Keratinocyte (primary cell): ENCODE measurements at regions not wholly inside any gene's neighbourhood (a gene's known extent, or its start where the extent isn't known, plus 50 kb on each side); places are given as distances from the start of the nearest gene placed in this dataset.

Source experiments
- DNase-seq: peaks from one replicate; pipeline ENCODE4 v3.0.0-alpha.2; 2011; ENCODE audit warnings: low read depth, missing footprints, low spot score
- FAIRE-seq: peaks from 2 replicates; lab custom pipeline; 2011; peaks lifted over from hg19 to GRCh38; lab: Jason Lieb, UNC
- H2AFZ ChIP-seq: 2 replicates; pipeline ENCODE4 v1.6.0; 2012; ENCODE audit warnings: low read length, control low read depth, inconsistent platforms; ENCODE audit not compliant: control insufficient read depth
- H3K27ac ChIP-seq: 2 replicates; pipeline ENCODE4 v1.5.1; 2011; ENCODE audit warnings: low read length; ENCODE audit not compliant: control insufficient read depth, insufficient read depth
- H3K27me3 ChIP-seq: 3 replicates; pipeline ENCODE4 v1.6.0; 2011; ENCODE audit warnings: low read length; ENCODE audit not compliant: control insufficient read depth, insufficient read depth; ENCODE audit errors: extremely low read depth
- H3K36me3 ChIP-seq, 2 experiments: 2 replicates in 1 of 2; 3 replicates in 1 of 2; pipeline ENCODE4 v1.5.1; 2011; ENCODE audit warnings: low read length in 2 of 2, mild to moderate bottlenecking in 1 of 2; ENCODE audit not compliant: control insufficient read depth in 2 of 2, insufficient read depth in 2 of 2; ENCODE audit errors: extremely low read depth in 1 of 2
- H3K4me1 ChIP-seq: 3 replicates; pipeline ENCODE4 v1.5.1; 2011; ENCODE audit warnings: low read length; ENCODE audit not compliant: control insufficient read depth, insufficient read depth; ENCODE audit errors: extremely low read depth
- H3K4me2 ChIP-seq: 3 replicates; pipeline ENCODE4 v1.6.0; 2011; ENCODE audit warnings: low read depth, low read length; ENCODE audit not compliant: control insufficient read depth, insufficient read depth; ENCODE audit errors: extremely low read depth
- H3K4me3 ChIP-seq, 3 experiments: fragments of 200-600 bp in 1 of 3; sonication (generic) in 1 of 3; 2 replicates in 2 of 3; 3 replicates in 1 of 3; pipeline ENCODE4 v1.5.1; 2011 to 2016; ENCODE audit warnings: low read length in 3 of 3, mild to moderate bottlenecking in 3 of 3, control low read depth in 2 of 3, inconsistent platforms in 1 of 3, low read depth in 1 of 3, mixed read lengths in 1 of 3, mixed run types in 1 of 3, moderate library complexity in 1 of 3; ENCODE audit not compliant: control insufficient read depth in 2 of 3, insufficient read depth in 2 of 3; ENCODE audit errors: extremely low read depth in 1 of 3
- H3K79me2 ChIP-seq: 2 replicates; pipeline ENCODE4 v1.6.0; 2012; ENCODE audit warnings: low read length; ENCODE audit not compliant: control insufficient read depth, insufficient read depth
- H3K9ac ChIP-seq: 3 replicates; pipeline ENCODE4 v1.6.0; 2011; ENCODE audit warnings: low read length; ENCODE audit not compliant: control insufficient read depth, insufficient read depth; ENCODE audit errors: extremely low read depth
- H3K9me1 ChIP-seq: 3 replicates; pipeline ENCODE4 v1.6.0; 2011; ENCODE audit warnings: low read length; ENCODE audit not compliant: control insufficient read depth, insufficient read depth; ENCODE audit errors: extremely low read depth
- H3K9me3 ChIP-seq: 2 replicates; pipeline ENCODE4 v1.5.1; 2012; ENCODE audit warnings: low read depth, low read length; ENCODE audit not compliant: control insufficient read depth
- H4K20me1 ChIP-seq: 3 replicates; pipeline ENCODE4 v1.6.0; 2011; ENCODE audit warnings: low read length; ENCODE audit not compliant: control insufficient read depth, insufficient read depth; ENCODE audit errors: extremely low read depth
- EZH2 ChIP-seq: IDR thresholded peaks from one replicate; pipeline ENCODE4 v1.6.1; 2012; ENCODE audit warnings: inconsistent platforms, mild to moderate bottlenecking, low read length, moderate library complexity
- dilution Hi-C: fragments of 300-500 bp; cut with MboI; formaldehyde crosslinking; loops from one replicate; pipeline ENCODE4 v1.7.0; 2020; ENCODE audit warnings: low sequenced_read_pairs; ENCODE audit not compliant: extremely low pct_ligation_motif_present
- TF ChIP-seq, protein P1 (sequence below), 3 experiments: IDR thresholded peaks in 1 of 3; conservative IDR thresholded peaks in 1 of 3; optimal IDR thresholded peaks in 1 of 3; 2 replicates in 2 of 3; 3 replicates in 1 of 3; pipeline versions ENCODE3 to v1.5.1; 2011; ENCODE audit warnings: low read length in 3 of 3, mild to moderate bottlenecking in 3 of 3, moderate library complexity in 2 of 3, control low read depth in 1 of 3, inconsistent platforms in 1 of 3; ENCODE audit not compliant: insufficient read depth in 2 of 3; ENCODE audit errors: extremely low read depth in 1 of 3

DNA sequence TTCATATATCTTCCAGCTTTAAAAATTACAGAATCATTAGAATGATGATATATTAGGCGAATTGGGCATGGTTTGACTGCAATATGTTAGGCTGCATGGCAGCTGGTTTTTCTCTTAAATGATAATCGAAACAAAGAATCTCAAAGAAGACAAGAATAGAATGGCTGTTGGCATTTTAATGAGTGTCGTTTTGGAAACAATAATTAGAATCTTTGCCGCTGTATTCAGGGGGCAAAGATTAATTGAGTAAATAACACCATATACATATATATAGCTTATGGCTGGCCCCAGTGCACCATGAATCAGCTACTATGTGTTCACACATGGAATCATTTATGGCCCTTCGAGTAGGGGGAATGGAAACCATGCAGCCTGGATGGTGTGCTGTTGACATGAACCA lies 216.2 kb downstream of the RNF144B start:
- Histone ChIP-seq H3K27ac (no peak overlapping the region), H3K4me2 (no peak overlapping the region), H3K27me3 (no peaks in the 10 kb centered on the region), H3K9me1 (no peaks in the 10 kb centered on the region), H3K36me3 (no peaks in the 10 kb centered on the region), H3K4me1 (no peaks in the 10 kb centered on the region), H3K4me3 (no peak overlapping the region), H3K79me2 (no peaks in the 10 kb centered on the region), H3K9me3 (no peaks in the 10 kb centered on the region), H4K20me1 (no peaks in the 10 kb centered on the region), H2AFZ (no peak overlapping the region), H3K9ac (no peak overlapping the region)
- DNase-seq (no peak), FAIRE-seq (no peak)
- TF ChIP-seq, protein P1, sequence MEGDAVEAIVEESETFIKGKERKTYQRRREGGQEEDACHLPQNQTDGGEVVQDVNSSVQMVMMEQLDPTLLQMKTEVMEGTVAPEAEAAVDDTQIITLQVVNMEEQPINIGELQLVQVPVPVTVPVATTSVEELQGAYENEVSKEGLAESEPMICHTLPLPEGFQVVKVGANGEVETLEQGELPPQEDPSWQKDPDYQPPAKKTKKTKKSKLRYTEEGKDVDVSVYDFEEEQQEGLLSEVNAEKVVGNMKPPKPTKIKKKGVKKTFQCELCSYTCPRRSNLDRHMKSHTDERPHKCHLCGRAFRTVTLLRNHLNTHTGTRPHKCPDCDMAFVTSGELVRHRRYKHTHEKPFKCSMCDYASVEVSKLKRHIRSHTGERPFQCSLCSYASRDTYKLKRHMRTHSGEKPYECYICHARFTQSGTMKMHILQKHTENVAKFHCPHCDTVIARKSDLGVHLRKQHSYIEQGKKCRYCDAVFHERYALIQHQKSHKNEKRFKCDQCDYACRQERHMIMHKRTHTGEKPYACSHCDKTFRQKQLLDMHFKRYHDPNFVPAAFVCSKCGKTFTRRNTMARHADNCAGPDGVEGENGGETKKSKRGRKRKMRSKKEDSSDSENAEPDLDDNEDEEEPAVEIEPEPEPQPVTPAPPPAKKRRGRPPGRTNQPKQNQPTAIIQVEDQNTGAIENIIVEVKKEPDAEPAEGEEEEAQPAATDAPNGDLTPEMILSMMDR (optimal IDR thresholded peaks at IDR 0.05 in 1 of 3, IDR thresholded peaks at IDR 0.05 in 1 of 3, conservative IDR thresholded peaks at IDR 0.05 in 1 of 3; ENCODE audit: extremely low read depth in 1 of 3, insufficient read depth in 2 of 3, low read length in 3 of 3) = no peak
- dilution Hi-C loops = no loop called here

DNA sequence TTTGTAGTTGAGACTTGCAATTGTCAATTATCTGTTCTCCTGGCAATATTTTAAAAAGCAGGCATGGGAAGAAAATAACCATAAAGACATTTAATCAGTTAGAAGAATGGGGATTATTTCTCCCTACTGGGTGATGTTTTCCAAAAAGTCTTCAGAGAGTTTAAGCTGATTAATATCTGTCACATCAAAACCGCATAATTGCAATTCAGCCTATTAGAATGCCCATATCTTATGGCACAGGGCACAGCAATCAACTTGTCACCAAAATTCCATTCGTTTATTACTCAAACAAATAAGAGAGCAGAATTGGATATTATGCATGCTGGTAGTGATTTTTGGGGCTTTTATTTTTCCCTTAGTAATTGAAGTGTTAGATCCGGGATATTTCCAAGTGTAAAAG lies 218.7 kb downstream of the RNF144B start:
- no peak for TF ChIP-seq EZH2
- TF ChIP-seq, protein P1 (optimal IDR thresholded peaks at IDR 0.05 in 1 of 3, IDR thresholded peaks at IDR 0.05 in 1 of 3, conservative IDR thresholded peaks at IDR 0.05 in 1 of 3; ENCODE audit: extremely low read depth in 1 of 3, insufficient read depth in 2 of 3, low read length in 3 of 3) = no peak
- dilution Hi-C loops = no loop called here
- Histone ChIP-seq H4K20me1 (no peaks in the 10 kb centered on the region), H2AFZ (no peak overlapping the region), H3K27ac (no peak overlapping the region), H3K36me3 (no peaks in the 10 kb centered on the region), H3K4me1 (no peaks in the 10 kb centered on the region), H3K4me3 (no peak overlapping the region), H3K9me1 (no peaks in the 10 kb centered on the region), H3K9ac (no peak overlapping the region), H3K27me3 (no peaks in the 10 kb centered on the region), H3K4me2 (no peak overlapping the region), H3K9me3 (no peaks in the 10 kb centered on the region), H3K79me2 (no peaks in the 10 kb centered on the region)
- FAIRE-seq = no peak
- DNase-seq = no peak
